IMR-90 (cell line): ENCODE measurements at regions not wholly inside any gene's neighbourhood (a gene's known extent, or its start where the extent isn't known, plus 50 kb on each side); places are given as distances from the start of the nearest gene placed in this dataset.

ENCODE experiments used
- POLR2A ChIP-seq: IDR thresholded peaks from 2 replicates; pipeline ENCODE4 v1.6.1; 2012; ENCODE audit warnings: mild to moderate bottlenecking, low read depth, low read length
- RAD21 ChIP-seq: IDR thresholded peaks from 2 replicates; pipeline ENCODE4 v1.6.1; 2012; ENCODE audit warnings: low read length, improper control_type of control experiment
- SMC3 ChIP-seq: fragments of 150-350 bp; IDR thresholded peaks from 2 replicates; pipeline ENCODE4 v1.6.1; 2016; ENCODE audit warnings: low read depth, mild to moderate bottlenecking, antibody characterized with exemption, low read length, moderate library complexity
- TF ChIP-seq, protein P1 (sequence below): conservative IDR thresholded peaks from 2 replicates; pipeline ENCODE4 v1.5.1; 2012; ENCODE audit warnings: mild to moderate bottlenecking, low read depth, low read length, improper control_type of control experiment
- TF ChIP-seq, protein P2 (sequence below): fragments of 150-350 bp; IDR thresholded peaks from 2 replicates; pipeline ENCODE4 v1.6.1; 2016; ENCODE audit warnings: low read depth, mild to moderate bottlenecking, low read length, moderate library complexity, borderline replicate concordance

DNA sequence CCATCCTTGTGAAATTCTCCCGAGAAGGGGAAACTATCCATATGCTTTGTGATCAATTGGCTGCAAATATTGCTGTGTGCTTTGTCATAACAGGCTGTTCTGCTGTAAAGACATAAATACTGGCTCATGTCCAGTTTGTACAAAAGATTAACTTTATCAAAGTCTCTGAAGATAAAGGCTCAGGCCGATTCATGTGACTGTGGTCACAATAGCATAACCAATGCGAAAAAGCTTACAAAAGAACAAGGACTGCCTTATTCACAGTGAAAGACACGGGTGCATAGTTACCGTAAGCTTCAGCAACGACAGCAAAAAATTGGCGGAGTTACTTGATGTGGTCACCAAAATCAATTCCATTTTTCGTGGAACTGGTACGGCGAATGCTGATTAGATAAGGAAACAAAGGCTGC lies 173.6 kb upstream of the CHRM3 start:
- TF ChIP-seq, protein P1, sequence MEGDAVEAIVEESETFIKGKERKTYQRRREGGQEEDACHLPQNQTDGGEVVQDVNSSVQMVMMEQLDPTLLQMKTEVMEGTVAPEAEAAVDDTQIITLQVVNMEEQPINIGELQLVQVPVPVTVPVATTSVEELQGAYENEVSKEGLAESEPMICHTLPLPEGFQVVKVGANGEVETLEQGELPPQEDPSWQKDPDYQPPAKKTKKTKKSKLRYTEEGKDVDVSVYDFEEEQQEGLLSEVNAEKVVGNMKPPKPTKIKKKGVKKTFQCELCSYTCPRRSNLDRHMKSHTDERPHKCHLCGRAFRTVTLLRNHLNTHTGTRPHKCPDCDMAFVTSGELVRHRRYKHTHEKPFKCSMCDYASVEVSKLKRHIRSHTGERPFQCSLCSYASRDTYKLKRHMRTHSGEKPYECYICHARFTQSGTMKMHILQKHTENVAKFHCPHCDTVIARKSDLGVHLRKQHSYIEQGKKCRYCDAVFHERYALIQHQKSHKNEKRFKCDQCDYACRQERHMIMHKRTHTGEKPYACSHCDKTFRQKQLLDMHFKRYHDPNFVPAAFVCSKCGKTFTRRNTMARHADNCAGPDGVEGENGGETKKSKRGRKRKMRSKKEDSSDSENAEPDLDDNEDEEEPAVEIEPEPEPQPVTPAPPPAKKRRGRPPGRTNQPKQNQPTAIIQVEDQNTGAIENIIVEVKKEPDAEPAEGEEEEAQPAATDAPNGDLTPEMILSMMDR = no peak
- TF ChIP-seq RAD21 = no peak
- TF ChIP-seq POLR2A = no peak
- no peak for TF ChIP-seq SMC3
- TF ChIP-seq, protein P2, sequence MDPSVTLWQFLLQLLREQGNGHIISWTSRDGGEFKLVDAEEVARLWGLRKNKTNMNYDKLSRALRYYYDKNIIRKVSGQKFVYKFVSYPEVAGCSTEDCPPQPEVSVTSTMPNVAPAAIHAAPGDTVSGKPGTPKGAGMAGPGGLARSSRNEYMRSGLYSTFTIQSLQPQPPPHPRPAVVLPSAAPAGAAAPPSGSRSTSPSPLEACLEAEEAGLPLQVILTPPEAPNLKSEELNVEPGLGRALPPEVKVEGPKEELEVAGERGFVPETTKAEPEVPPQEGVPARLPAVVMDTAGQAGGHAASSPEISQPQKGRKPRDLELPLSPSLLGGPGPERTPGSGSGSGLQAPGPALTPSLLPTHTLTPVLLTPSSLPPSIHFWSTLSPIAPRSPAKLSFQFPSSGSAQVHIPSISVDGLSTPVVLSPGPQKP = no peak
